CD4-positive, alpha-beta T cell (primary cell): ENCODE measurements at regions not wholly inside any gene's neighbourhood (a gene's known extent, or its start where the extent isn't known, plus 50 kb on each side); places are given as distances from the start of the nearest gene placed in this dataset.
"Not testable (repeated sequence)": the region's sequence is repeated elsewhere in the genome, so short reads cannot be mapped to it uniquely, and the experiment has no call there.

Source experiments
- ATAC-seq: fragments of 200-7000 bp; cut with Tn5 transposase; one replicate; pipeline ENCODE4 v1.10.0; 2022; ENCODE audit warnings: mild to moderate bottlenecking; ENCODE audit not compliant: poor library complexity
- CTCF ChIA-PET: fragments of 350-600 bp; sonication (Branson Sonifier 250); formaldehyde crosslinking; loops from one replicate; lab custom pipeline; 2021; ENCODE audit warnings: antibody characterized with exemption, inconsistent platforms; lab: Charles Lee
- POLR2A ChIA-PET: fragments of 350-600 bp; sonication (Branson Sonifier 250); formaldehyde crosslinking; loops from one replicate; lab custom pipeline; 2021; ENCODE audit warnings: antibody characterized with exemption, inconsistent platforms; lab: Charles Lee
- DNase-seq, 14 experiments: peaks; one replicate each; pipeline ENCODE4 v3.0.0-alpha.2; 2013 to 2020; ENCODE audit warnings: mixed read lengths in 2 of 14
- H3K27ac ChIP-seq, 2 donors: one replicate each; pipeline versions ENCODE4 v1.5.1 to v1.7.0; 2013; ENCODE audit warnings: low read length in 2 of 2, low read depth in 1 of 2, mild to moderate bottlenecking in 1 of 2
- H3K27me3 ChIP-seq, 2 experiments: 1 replicate in 1 of 2; 2 replicates in 1 of 2; pipeline versions ENCODE4 v1.6.1 to v1.7.0; 2013; ENCODE audit warnings: low read length in 2 of 2, control low read depth in 1 of 2, mild to moderate bottlenecking in 1 of 2, moderate library complexity in 1 of 2; ENCODE audit not compliant: insufficient read depth in 2 of 2, control insufficient read depth in 1 of 2
- H3K36me3 ChIP-seq: one replicate; pipeline ENCODE4 v1.6.1; 2013; ENCODE audit warnings: low read length, control low read depth; ENCODE audit not compliant: insufficient read depth
- H3K4me1 ChIP-seq: one replicate; pipeline ENCODE4 v1.6.1; 2013; ENCODE audit warnings: low read length, control low read depth; ENCODE audit not compliant: insufficient read depth
- H3K4me3 ChIP-seq: one replicate; pipeline ENCODE4 v1.5.1; 2013; ENCODE audit warnings: mild to moderate bottlenecking, low read length, moderate library complexity
- H3K9me3 ChIP-seq, 2 experiments: 1 replicate in 1 of 2; 2 replicates in 1 of 2; pipeline versions ENCODE4 v1.6.1 to v1.7.0; 2013; ENCODE audit warnings: low read length in 2 of 2, mild to moderate bottlenecking in 2 of 2, control low read depth in 1 of 2, moderate library complexity in 1 of 2; ENCODE audit not compliant: control insufficient read depth in 1 of 2, insufficient read depth in 1 of 2
- H3K27ac Mint-ChIP-seq: one replicate; pipeline ENCODE4 v1.8.0; 2020; ENCODE audit warnings: mixed read lengths
- H3K27me3 Mint-ChIP-seq: one replicate; pipeline ENCODE4 v1.8.0; 2021; ENCODE audit warnings: mixed read lengths
- H3K36me3 Mint-ChIP-seq: one replicate; pipeline ENCODE4 v1.8.0; 2021; ENCODE audit warnings: low read depth, mixed read lengths
- H3K4me1 Mint-ChIP-seq: one replicate; pipeline ENCODE4 v1.8.0; 2021; ENCODE audit warnings: low read depth, mixed read lengths
- H3K4me3 Mint-ChIP-seq: one replicate; pipeline ENCODE4 v1.8.0; 2020; ENCODE audit warnings: mild to moderate bottlenecking, mixed read lengths
- H3K9me3 Mint-ChIP-seq: one replicate; pipeline ENCODE4 v1.8.0; 2020; ENCODE audit warnings: mixed read lengths
- intact Hi-C, 2 experiments: fragments of 100-400 bp; cut with DNase I in 1 of 2; cut with micrococcal nuclease in 1 of 2; formaldehyde crosslinking; loops; one replicate each; pipeline versions ENCODE4 v1.15.1 to v1.9.0; 2023 to 2025; cut with DNase I, micrococcal nuclease
- TF ChIP-seq, protein P1 (sequence below): fragments of 200-600 bp; IDR thresholded peaks from one replicate; pipeline ENCODE4 v1.8.0; 2022; ENCODE audit warnings: antibody characterized with exemption, mild to moderate bottlenecking

DNA sequence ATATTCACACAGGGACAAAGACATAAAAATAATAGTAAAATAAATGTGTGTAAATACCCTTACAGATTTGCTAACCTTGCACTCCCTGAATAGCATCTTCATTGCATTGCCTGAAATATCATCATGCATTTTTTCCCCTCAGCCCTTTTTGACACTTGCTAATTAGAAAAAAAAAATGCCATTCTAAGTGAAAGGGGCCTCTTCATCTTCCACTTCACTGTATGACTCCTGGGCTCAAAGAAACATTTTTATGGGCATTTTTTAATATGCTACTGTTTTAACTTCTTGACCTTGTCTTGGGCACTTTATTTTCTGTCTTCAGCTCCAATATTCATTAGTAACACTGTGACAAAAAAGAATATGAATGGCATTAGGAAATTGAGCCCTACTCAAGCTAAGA is 1424.4 kb downstream of the CDH8 start:
- TF ChIP-seq, protein P1, sequence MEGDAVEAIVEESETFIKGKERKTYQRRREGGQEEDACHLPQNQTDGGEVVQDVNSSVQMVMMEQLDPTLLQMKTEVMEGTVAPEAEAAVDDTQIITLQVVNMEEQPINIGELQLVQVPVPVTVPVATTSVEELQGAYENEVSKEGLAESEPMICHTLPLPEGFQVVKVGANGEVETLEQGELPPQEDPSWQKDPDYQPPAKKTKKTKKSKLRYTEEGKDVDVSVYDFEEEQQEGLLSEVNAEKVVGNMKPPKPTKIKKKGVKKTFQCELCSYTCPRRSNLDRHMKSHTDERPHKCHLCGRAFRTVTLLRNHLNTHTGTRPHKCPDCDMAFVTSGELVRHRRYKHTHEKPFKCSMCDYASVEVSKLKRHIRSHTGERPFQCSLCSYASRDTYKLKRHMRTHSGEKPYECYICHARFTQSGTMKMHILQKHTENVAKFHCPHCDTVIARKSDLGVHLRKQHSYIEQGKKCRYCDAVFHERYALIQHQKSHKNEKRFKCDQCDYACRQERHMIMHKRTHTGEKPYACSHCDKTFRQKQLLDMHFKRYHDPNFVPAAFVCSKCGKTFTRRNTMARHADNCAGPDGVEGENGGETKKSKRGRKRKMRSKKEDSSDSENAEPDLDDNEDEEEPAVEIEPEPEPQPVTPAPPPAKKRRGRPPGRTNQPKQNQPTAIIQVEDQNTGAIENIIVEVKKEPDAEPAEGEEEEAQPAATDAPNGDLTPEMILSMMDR: no peak
- Mint-ChIP-seq H3K4me3 (no peak overlapping the region), H3K4me1 (no peaks in the 10 kb centered on the region), H3K9me3 (peaks cover 9% of the 10 kb centered on the region), H3K27ac (no peak overlapping the region), H3K27me3 (no peaks in the 10 kb centered on the region), H3K36me3 (no peaks in the 10 kb centered on the region)
- no peaks in the 10 kb centered on the region for H3K27me3 ChIP-seq
- H3K4me3 ChIP-seq: no peak overlapping the region
- DNase-seq (no peak), ATAC-seq (no peak)
- no peaks in the 10 kb centered on the region for H3K36me3 ChIP-seq
- H3K9me3 ChIP-seq: peaks cover 0 to 3% of the 10 kb centered on the region in 2 experiments
- CTCF ChIA-PET: no interaction called here
- no peak overlapping the region for H3K27ac ChIP-seq
- no peaks in the 10 kb centered on the region for H3K4me1 ChIP-seq
- POLR2A ChIA-PET: no interaction called here
- intact Hi-C loops: no loop called here

DNA sequence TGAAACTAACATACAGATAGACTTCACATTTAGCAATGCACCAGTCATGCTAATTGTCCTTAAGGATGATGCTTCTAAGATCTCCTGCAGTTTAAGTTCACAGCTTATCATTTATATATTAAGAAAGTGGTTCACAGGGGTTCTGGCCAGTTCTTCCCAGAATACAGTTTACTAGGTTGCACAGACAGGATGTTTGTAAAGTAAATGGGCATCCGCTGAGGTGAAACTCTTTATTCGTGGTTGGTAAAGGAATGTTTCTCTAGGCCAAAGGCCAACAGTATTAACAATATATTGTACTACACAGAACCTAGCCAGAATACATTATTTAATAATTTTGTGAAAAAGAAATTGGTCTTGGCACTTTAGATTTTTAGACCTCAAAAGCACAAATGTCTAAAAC is 1427.3 kb downstream of the CDH8 start:
- DNase-seq: no peak
- intact Hi-C loops: no loop called here
- no peak overlapping the region for H3K27ac Mint-ChIP-seq
- Histone ChIP-seq H3K9me3 (peaks cover 0 to 6% of the 10 kb centered on the region in 2 experiments), H3K4me3 (no peak overlapping the region), H3K27me3 (no peaks in the 10 kb centered on the region), H3K27ac (no peak overlapping the region), H3K36me3 (no peaks in the 10 kb centered on the region), H3K4me1 (no peaks in the 10 kb centered on the region)
- CTCF ChIA-PET: no interaction called here
- no peak overlapping the region for H3K4me3 Mint-ChIP-seq
- no peak for ATAC-seq
- POLR2A ChIA-PET: no interaction called here
- no peaks in the 10 kb centered on the region for H3K36me3 Mint-ChIP-seq
- TF ChIP-seq, protein P1: no peak
- no peaks in the 10 kb centered on the region for H3K4me1 Mint-ChIP-seq
- H3K9me3 Mint-ChIP-seq: peaks cover 9% of the 10 kb centered on the region
- no peaks in the 10 kb centered on the region for H3K27me3 Mint-ChIP-seq

DNA sequence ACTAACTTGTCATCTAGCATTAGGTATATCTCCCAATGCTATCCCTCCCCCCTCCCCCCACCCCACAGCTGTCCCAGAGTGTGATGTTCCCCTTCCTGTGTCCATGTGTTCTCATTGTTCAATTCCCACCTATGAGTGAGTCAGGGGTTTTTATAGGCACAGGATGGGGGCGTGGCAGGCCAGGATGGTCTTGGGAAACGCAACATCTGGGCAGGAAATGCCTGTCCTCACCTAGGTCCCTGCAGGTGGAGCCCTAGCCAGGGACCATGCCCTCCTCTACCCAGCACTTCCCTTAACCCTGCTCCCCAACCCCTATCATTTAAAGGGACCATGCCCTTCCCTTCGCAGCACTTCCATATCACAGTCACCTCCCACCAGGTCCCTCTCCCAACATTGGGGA is 1430.6 kb downstream of the CDH8 start:
- H3K36me3 ChIP-seq, H3K4me3 ChIP-seq, H3K4me1 ChIP-seq, intact Hi-C loops, H3K27ac ChIP-seq, H3K27me3 ChIP-seq, H3K4me3 Mint-ChIP-seq, H3K27ac Mint-ChIP-seq, POLR2A ChIA-PET, H3K36me3 Mint-ChIP-seq, DNase-seq, H3K9me3 Mint-ChIP-seq, H3K9me3 ChIP-seq, H3K27me3 Mint-ChIP-seq, ATAC-seq, H3K4me1 Mint-ChIP-seq, CTCF ChIA-PET: not testable (repeated sequence)

DNA sequence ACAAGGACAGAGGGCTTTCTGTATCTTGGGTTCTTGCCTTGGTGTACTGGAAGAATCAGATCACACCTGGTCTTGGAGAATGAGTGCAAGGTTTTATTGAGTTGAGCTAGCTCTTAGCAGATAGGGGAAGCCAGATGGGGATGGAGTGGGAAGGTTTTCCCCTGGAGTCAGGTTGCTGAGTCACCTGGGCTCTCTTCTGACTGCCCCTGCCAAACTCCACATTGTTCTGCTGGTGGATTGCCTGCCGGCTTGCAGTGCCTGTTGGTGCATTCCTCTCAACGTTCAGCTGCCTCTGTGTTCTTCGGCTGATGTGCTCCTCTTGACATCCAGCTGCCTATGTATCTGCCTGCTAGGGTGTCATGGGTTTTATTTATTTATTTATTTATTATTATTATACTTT is 1431.1 kb downstream of the CDH8 start:
- Mint-ChIP-seq H3K27ac (no peak overlapping the region), H3K36me3 (no peaks in the 10 kb centered on the region), H3K27me3 (no peaks in the 10 kb centered on the region), H3K4me3 (no peak overlapping the region), H3K9me3 (peaks cover 8% of the 10 kb centered on the region), H3K4me1 (no peaks in the 10 kb centered on the region)
- ChIA-PET CTCF (no interaction called here), POLR2A (no interaction called here)
- Histone ChIP-seq H3K4me1 (no peaks in the 10 kb centered on the region), H3K27me3 (no peaks in the 10 kb centered on the region), H3K4me3 (no peak overlapping the region), H3K9me3 (peaks cover 0 to 6% of the 10 kb centered on the region in 2 experiments), H3K36me3 (no peaks in the 10 kb centered on the region), H3K27ac (no peak overlapping the region)
- ATAC-seq (no peak), DNase-seq (no peak)
- TF ChIP-seq, protein P1: no peak
- intact Hi-C loops: no loop called here
